SH-SY5Y (cell line): ENCODE measurements at regions not wholly inside any gene's neighbourhood (a gene's known extent, or its start where the extent isn't known, plus 50 kb on each side); places are given as distances from the start of the nearest gene placed in this dataset.

Experiments used
- GATA2 ChIP-seq: IDR thresholded peaks from 2 replicates; pipeline ENCODE4 v1.6.1; 2011; ENCODE audit warnings: mild to moderate bottlenecking, low read depth, low read length
- GATA3 ChIP-seq: IDR thresholded peaks from 2 replicates; pipeline ENCODE4 v1.6.1; 2011; ENCODE audit warnings: low read depth, mild to moderate bottlenecking, low read length, moderate library complexity

- no peak for TF ChIP-seq GATA3
- TF ChIP-seq GATA2 = no peak
These were observed 106.1 kb upstream of the DOCK9 start for GRCh38 chr13:99083981-99084380.

GRCh38 chr13:99085139-99085807, 107.4 kb upstream of the DOCK9 start:
- TF ChIP-seq GATA3 = no peak
- TF ChIP-seq GATA2 = no peak

- TF ChIP-seq GATA2 = no peak
- TF ChIP-seq GATA3 = no peak
These were observed 108.0 kb upstream of the DOCK9 start for GRCh38 chr13:99085808-99086266.

GRCh38 chr13:99086267-99087097, 108.6 kb upstream of the DOCK9 start:
- TF ChIP-seq GATA2 (no peak), GATA3 (no peak)

- TF ChIP-seq GATA3 (no peak), GATA2 (no peak)
These were observed 109.5 kb upstream of the DOCK9 start for GRCh38 chr13:99087098-99087953.

- TF ChIP-seq GATA3 (peak; percentile 69), GATA2 (peak; percentile 95)
These were observed 110.2 kb upstream of the DOCK9 start for GRCh38 chr13:99087954-99088491.

- TF ChIP-seq GATA2 (no peak), GATA3 (no peak)
These were observed 106.7 kb upstream of the UBAC2 start for GRCh38 chr13:99093997-99094396.

- TF ChIP-seq GATA3 (no peak), GATA2 (no peak)
These were observed 97.1 kb upstream of the UBAC2 start for GRCh38 chr13:99103536-99103935.

GRCh38 chr13:99104396-99104795, 96.3 kb upstream of the UBAC2 start:
- TF ChIP-seq GATA3 (no peak), GATA2 (no peak)

- TF ChIP-seq GATA3 (no peak), GATA2 (no peak)
These were observed 95.5 kb upstream of the UBAC2 start for GRCh38 chr13:99105160-99105559.

GRCh38 chr13:99113351-99113750, 87.3 kb upstream of the UBAC2 start:
- no peak for TF ChIP-seq GATA3
- no peak for TF ChIP-seq GATA2

- TF ChIP-seq GATA2 = no peak
- TF ChIP-seq GATA3 = no peak
These were observed 82.5 kb upstream of the UBAC2 start for GRCh38 chr13:99118179-99118578.

GRCh38 chr13:99119656-99120055, 81.0 kb upstream of the UBAC2 start:
- TF ChIP-seq GATA2 = no peak
- no peak for TF ChIP-seq GATA3

GRCh38 chr13:99120751-99121150, 79.9 kb upstream of the UBAC2 start:
- TF ChIP-seq GATA2 = no peak
- no peak for TF ChIP-seq GATA3
